ENCODE measurements at regions not wholly inside any gene's neighbourhood (a gene's known extent, or its start where the extent isn't known, plus 50 kb on each side); places are given as distances from the start of the nearest gene placed in this dataset.

DNA sequence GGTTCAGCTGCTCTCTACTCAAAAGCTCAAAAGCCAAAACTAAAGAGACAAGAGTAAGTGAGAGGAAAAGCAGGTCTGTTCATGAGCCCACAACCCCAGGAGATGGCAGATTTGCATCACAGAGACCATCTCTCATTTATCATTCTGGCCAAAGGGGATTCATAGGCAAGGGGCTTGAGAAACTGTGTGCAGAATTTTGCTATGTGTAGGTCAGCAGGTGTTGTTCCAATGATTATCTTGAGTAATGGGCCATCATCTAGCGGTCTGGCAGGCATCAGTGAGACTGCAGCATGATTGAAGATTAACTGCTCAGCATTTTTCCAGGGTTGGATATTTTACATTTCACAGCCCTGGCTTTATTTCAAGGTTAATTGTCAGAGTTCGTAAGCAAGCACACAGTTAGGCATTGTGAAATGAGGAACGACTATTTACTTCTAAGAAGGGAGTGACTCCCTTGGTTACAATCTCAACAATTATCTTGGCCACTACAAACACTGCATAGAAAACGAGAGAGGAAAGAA lies 1204.6 kb upstream of the TMPRSS15 start:
- H3K9me3 ChIP-seq: no peaks in the 10 kb centered on the region
- WGBS, 2 donors (ENCODE audit: low coverage in 1 of 2): 13 to 22% methylated on average over 4 of the region's 4 CpGs
- no peak overlapping the region for H3K4me3 ChIP-seq
- no peaks in the 10 kb centered on the region for H3K27me3 ChIP-seq
- TF ChIP-seq, protein P1, sequence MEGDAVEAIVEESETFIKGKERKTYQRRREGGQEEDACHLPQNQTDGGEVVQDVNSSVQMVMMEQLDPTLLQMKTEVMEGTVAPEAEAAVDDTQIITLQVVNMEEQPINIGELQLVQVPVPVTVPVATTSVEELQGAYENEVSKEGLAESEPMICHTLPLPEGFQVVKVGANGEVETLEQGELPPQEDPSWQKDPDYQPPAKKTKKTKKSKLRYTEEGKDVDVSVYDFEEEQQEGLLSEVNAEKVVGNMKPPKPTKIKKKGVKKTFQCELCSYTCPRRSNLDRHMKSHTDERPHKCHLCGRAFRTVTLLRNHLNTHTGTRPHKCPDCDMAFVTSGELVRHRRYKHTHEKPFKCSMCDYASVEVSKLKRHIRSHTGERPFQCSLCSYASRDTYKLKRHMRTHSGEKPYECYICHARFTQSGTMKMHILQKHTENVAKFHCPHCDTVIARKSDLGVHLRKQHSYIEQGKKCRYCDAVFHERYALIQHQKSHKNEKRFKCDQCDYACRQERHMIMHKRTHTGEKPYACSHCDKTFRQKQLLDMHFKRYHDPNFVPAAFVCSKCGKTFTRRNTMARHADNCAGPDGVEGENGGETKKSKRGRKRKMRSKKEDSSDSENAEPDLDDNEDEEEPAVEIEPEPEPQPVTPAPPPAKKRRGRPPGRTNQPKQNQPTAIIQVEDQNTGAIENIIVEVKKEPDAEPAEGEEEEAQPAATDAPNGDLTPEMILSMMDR (IDR thresholded peaks at IDR 0.05): no peak
- H3K4me1 ChIP-seq: no peaks in the 10 kb centered on the region
- no peak overlapping the region for H3K27ac ChIP-seq
- no peak for ATAC-seq
- no peaks in the 10 kb centered on the region for H3K36me3 ChIP-seq

DNA sequence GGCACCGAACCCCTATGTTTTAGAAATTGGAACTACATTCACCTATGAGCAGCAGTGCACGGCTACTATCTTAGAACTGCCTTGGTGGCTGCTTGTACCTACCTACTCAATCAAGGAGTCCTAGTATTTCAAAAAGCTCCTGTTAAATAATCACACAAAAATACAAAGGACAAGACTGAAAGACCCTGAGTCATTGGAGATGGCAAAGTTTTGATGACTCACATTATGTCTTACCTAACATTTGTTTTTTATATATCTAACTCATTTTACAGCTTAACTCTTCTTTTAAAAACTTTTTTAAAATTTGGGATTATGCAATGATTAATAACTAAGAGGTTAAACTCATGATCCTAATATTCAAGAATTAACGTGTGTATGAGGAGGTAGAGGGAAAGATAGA lies 1206.0 kb upstream of the TMPRSS15 start:
- ATAC-seq: no peak
- H3K9me3 ChIP-seq: no peaks in the 10 kb centered on the region
- no peaks in the 10 kb centered on the region for H3K27me3 ChIP-seq
- TF ChIP-seq POLR2AphosphoS5 (IDR thresholded peaks at IDR 0.05): no peak
- no peak for TF ChIP-seq EP300 (IDR thresholded peaks at IDR 0.05)
- TF ChIP-seq, protein P1 (IDR thresholded peaks at IDR 0.05): no peak
- TF ChIP-seq POLR2A (IDR thresholded peaks at IDR 0.05): no peak
- H3K36me3 ChIP-seq: no peaks in the 10 kb centered on the region
- H3K4me1 ChIP-seq: no peaks in the 10 kb centered on the region
- no peak overlapping the region for H3K27ac ChIP-seq
- no peak overlapping the region for H3K4me3 ChIP-seq
- 58 to 80% methylated on average over 3 of the region's 3 CpGs for WGBS, 2 donors (ENCODE audit: low coverage in 1 of 2)

DNA sequence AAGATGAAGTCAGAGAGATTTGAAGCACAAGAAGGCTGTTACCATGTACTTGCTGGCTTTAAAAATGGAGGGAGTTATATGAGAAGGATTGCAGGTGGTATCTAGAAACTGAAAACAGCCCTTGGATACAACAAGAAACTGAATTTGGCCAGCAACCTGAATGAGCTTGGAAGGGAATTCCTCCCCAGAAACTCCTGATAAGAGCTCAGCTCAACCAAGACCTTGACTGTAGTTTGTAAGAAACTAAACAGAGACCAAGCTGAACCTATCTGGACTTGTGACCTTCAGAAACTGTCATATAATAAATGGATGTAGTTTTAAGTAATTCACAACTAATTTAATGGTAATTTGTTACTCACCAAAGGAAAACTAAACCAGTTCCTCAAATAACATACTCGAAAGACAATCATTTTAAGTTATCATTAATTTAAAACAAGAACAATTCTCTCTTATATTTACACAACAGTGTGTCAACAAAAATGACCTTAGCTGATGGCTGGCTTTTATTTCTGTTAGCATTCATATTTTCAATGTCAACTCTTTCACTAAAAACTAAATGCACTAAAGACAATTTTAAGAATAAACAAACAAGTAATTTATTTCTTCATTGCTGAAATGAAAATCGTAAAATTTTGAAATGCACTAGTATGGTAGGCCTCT lies 1218.4 kb upstream of the TMPRSS15 start:
- H3K4me1 ChIP-seq: no peaks in the 10 kb centered on the region
- TF ChIP-seq POLR2A (IDR thresholded peaks at IDR 0.05) (no peak), POLR2AphosphoS5 (IDR thresholded peaks at IDR 0.05) (no peak), EP300 (IDR thresholded peaks at IDR 0.05) (no peak)
- TF ChIP-seq, protein P1 (IDR thresholded peaks at IDR 0.05): no peak
- no peak for ATAC-seq
- H3K27ac ChIP-seq: no peak overlapping the region
- H3K4me3 ChIP-seq: no peak overlapping the region
- no peaks in the 10 kb centered on the region for H3K36me3 ChIP-seq
- no peaks in the 10 kb centered on the region for H3K27me3 ChIP-seq
- WGBS, 2 donors (ENCODE audit: low coverage in 1 of 2): 52 to 56% methylated on average over 2 of the region's 2 CpGs
- no peaks in the 10 kb centered on the region for H3K9me3 ChIP-seq

DNA sequence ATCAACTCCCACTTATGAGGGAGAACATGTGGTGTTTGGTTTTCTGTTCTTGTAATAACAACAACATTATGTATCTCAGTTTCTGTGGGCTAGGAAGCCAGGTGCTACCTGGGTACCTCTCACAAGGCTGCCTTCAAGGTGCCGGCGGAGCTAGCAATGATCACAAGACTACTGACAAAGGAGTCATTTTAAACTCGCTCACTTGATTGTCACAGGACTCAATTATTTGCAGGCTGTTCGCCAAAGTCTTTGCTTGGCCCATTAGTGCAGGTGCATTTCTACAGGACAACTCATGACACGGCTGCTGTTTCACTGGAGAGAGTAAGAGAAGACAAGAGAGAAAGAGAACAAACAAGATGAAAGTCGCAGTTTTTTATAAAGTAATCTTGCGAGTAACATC lies 1237.4 kb upstream of the TMPRSS15 start:
- Histone ChIP-seq H3K27ac (no peak overlapping the region), H3K27me3 (no peaks in the 10 kb centered on the region), H3K4me1 (no peaks in the 10 kb centered on the region), H3K36me3 (no peaks in the 10 kb centered on the region), H3K9me3 (no peaks in the 10 kb centered on the region), H3K4me3 (no peak overlapping the region)
- TF ChIP-seq POLR2A (IDR thresholded peaks at IDR 0.05): no peak
- TF ChIP-seq EP300 (IDR thresholded peaks at IDR 0.05): no peak
- TF ChIP-seq, protein P1 (IDR thresholded peaks at IDR 0.05): no peak
- TF ChIP-seq POLR2AphosphoS5 (IDR thresholded peaks at IDR 0.05): no peak
- WGBS, 2 donors (ENCODE audit: low coverage in 1 of 2): 86 to 91% methylated on average over 6 to 7 of the region's 7 CpGs
- no peak for ATAC-seq

DNA sequence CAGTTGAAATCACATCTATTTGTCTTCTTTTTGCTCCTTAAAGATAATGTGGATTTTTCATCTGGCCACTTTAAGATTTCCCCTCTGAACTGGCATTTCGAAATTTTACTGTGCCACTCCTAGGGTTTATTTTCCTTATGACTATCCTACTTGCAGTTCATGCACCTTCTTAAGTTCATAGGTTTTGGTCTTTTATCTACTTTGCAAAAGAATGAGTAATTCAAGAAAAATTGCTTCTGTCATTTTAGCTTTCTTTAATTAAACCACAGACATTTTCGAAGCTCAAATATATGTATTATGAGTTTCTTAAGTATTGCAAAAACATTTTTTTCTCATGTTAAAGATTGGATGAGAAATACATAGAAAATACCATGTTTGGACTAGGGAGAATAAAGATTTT lies 1244.8 kb upstream of the TMPRSS15 start:
- no peak for ATAC-seq
- TF ChIP-seq POLR2AphosphoS5 (IDR thresholded peaks at IDR 0.05) (no peak), POLR2A (IDR thresholded peaks at IDR 0.05) (no peak), EP300 (IDR thresholded peaks at IDR 0.05) (no peak)
- TF ChIP-seq, protein P1 (IDR thresholded peaks at IDR 0.05): no peak
- Histone ChIP-seq H3K9me3 (no peaks in the 10 kb centered on the region), H3K4me1 (no peaks in the 10 kb centered on the region), H3K27me3 (no peaks in the 10 kb centered on the region), H3K4me3 (no peak overlapping the region), H3K36me3 (no peaks in the 10 kb centered on the region), H3K27ac (no peak overlapping the region)
- 77 to 80% methylated on average over 2 of the region's 2 CpGs for WGBS, 2 donors (ENCODE audit: low coverage in 1 of 2)

Measured in gastroesophageal sphincter (tissue), 4 donors.